HepG2 (cell line): ENCODE measurements at regions not wholly inside any gene's neighbourhood (a gene's known extent, or its start where the extent isn't known, plus 50 kb on each side); places are given as distances from the start of the nearest gene placed in this dataset.

Experiments
- ATAC-seq: fragments of 200-7000 bp; cut with Tn5 transposase; 3 replicates; pipeline ENCODE4 v1.9.1; 2020; ENCODE audit warnings: mild to moderate bottlenecking, moderate library complexity
- BruUV-seq: library from RNA; stranded (reverse); fragments of 400-500 nt; replicated peaks from 2 replicates; lab custom pipeline; 2021; lab: Mats Ljungman, UMichigan
- CTCF ChIA-PET: fragments of 300-600 bp; formaldehyde crosslinking; extraction: SDS; loops from one replicate; lab custom pipeline; 2021; ENCODE audit warnings: low total read pairs, inconsistent platforms, low intra/inter-chr PET ratio; lab: Yijun Ruan, JAX
- POLR2A ChIA-PET: fragments of 350-600 bp; sonication (Branson Sonifier 250); formaldehyde crosslinking; loops from one replicate; lab custom pipeline; 2020; ENCODE audit warnings: antibody characterized with exemption, inconsistent platforms; lab: Yijun Ruan, JAX
- DNase-seq: peaks from one replicate; pipeline ENCODE4 v3.0.0-alpha.2; 2015; ENCODE audit warnings: low spot score
- FAIRE-seq: peaks from 3 replicates; lab custom pipeline; 2011; peaks lifted over from hg19 to GRCh38; lab: Jason Lieb, UNC
- H2AFZ ChIP-seq: one replicate; pipeline ENCODE4 v1.6.1; 2011; ENCODE audit warnings: low read length, inconsistent platforms
- H3K27ac ChIP-seq: fragments of 300-600 bp; 3 replicates; pipeline ENCODE4 v1.8.0; 2011; ENCODE audit warnings: mixed run types, mild to moderate bottlenecking, mixed read lengths, low read length, inconsistent platforms; ENCODE audit not compliant: insufficient read depth; ENCODE audit errors: extremely low read length
- H3K27me3 ChIP-seq, 2 experiments: fragments of 200-600 bp in 1 of 2; 2 replicates in 1 of 2; 3 replicates in 1 of 2; pipeline versions ENCODE4 v1.6.0 to v1.8.0; 2011; ENCODE audit warnings: low read length in 2 of 2, mild to moderate bottlenecking in 2 of 2, moderate library complexity in 2 of 2, inconsistent platforms in 1 of 2; ENCODE audit not compliant: insufficient read depth in 2 of 2, control insufficient read depth in 1 of 2
- H3K36me3 ChIP-seq, 2 experiments: fragments of 200-600 bp in 1 of 2; replicated peaks in 1 of 2; 2 replicates in 1 of 2; 3 replicates in 1 of 2; pipeline versions ENCODE4 v1.5.1 to v1.8.0; 2011; ENCODE audit warnings: low read length in 2 of 2, inconsistent platforms in 1 of 2; ENCODE audit not compliant: insufficient read depth in 2 of 2, control insufficient read depth in 1 of 2
- H3K4me1 ChIP-seq: 2 replicates; pipeline ENCODE4 v1.5.1; 2012; ENCODE audit warnings: low read length, inconsistent platforms; ENCODE audit not compliant: insufficient read depth
- H3K4me2 ChIP-seq: 2 replicates; pipeline ENCODE4 v1.6.0; 2011; ENCODE audit warnings: low read depth, low read length, inconsistent platforms
- H3K4me3 ChIP-seq, 3 experiments: fragments of 200-600 bp in 1 of 3; sonication (generic), shearing (Covaris generic) in 1 of 3; replicated peaks in 1 of 3; 2 replicates each; pipeline ENCODE4 v1.5.1; 2011 to 2016; ENCODE audit warnings: low read length in 3 of 3, inconsistent platforms in 2 of 3, low read depth in 2 of 3, mild to moderate bottlenecking in 2 of 3, control low read depth in 1 of 3, mixed read lengths in 1 of 3; ENCODE audit not compliant: insufficient read depth in 1 of 3
- H3K79me2 ChIP-seq: one replicate; pipeline ENCODE4 v1.6.1; 2011; ENCODE audit warnings: low read length, inconsistent platforms; ENCODE audit not compliant: insufficient read depth
- H3K9ac ChIP-seq: 2 replicates; pipeline ENCODE4 v1.6.0; 2011; ENCODE audit warnings: mild to moderate bottlenecking, low read depth, low read length, inconsistent platforms; ENCODE audit not compliant: insufficient read depth
- H3K9me3 ChIP-seq: 2 replicates; pipeline ENCODE4 v1.5.1; 2012; ENCODE audit warnings: mild to moderate bottlenecking, low read length
- H4K20me1 ChIP-seq: 2 replicates; pipeline ENCODE4 v1.6.0; 2011; ENCODE audit warnings: inconsistent platforms, mild to moderate bottlenecking, low read length, moderate library complexity; ENCODE audit not compliant: insufficient read depth
- CBX1 ChIP-seq: IDR thresholded peaks from one replicate; pipeline ENCODE4 v1.6.1; 2016; ENCODE audit warnings: antibody characterized with exemption, low read depth
- HDAC2 ChIP-seq: sonication (generic); formaldehyde crosslinking; IDR thresholded peaks from 2 replicates; pipeline ENCODE4 v1.4.0; 2020; ENCODE audit warnings: missing genetic modification reagents
- LCORL ChIP-seq, 2 experiments: fragments of 450-650 bp in 1 of 2; sonication (generic) in 1 of 2; formaldehyde crosslinking in 1 of 2; IDR thresholded peaks; 2 replicates each; pipeline versions ENCODE4 v1.5.0 to v1.6.1; 2017 to 2020; ENCODE audit warnings: antibody characterized with exemption in 1 of 2, missing genetic modification reagents in 1 of 2
- PAXIP1 ChIP-seq: sonication (generic); formaldehyde crosslinking; conservative IDR thresholded peaks from 2 replicates; pipeline ENCODE4 v1.4.0; 2020; ENCODE audit warnings: mild to moderate bottlenecking, missing genetic modification reagents, moderate library complexity
- PBX3 ChIP-seq: sonication (generic); formaldehyde crosslinking; IDR thresholded peaks from 2 replicates; pipeline ENCODE4 v1.8.1; 2023; ENCODE audit warnings: missing genetic modification reagents, inconsistent platforms, borderline replicate concordance
- ZNF761 ChIP-seq: sonication (generic); formaldehyde crosslinking; conservative IDR thresholded peaks from 2 replicates; pipeline ENCODE4 v1.4.0; 2020; ENCODE audit warnings: mild to moderate bottlenecking, missing genetic modification reagents
- WGBS: methylation state at CpG from one replicate; pipeline ENCODE4 v1.1.6; 2017; ENCODE audit warnings: low lambda C conversion rate; 5-methylcytosine and 5-hydroxymethylcytosine counted together
- in situ Hi-C: cut with HindIII; loops from 2 replicates; pipeline ENCODE4 v1.10.0; 2017; ENCODE audit warnings: low pct_unique_long_range_greater_than_20kb; ENCODE audit not compliant: extremely low pct_ligation_motif_present
- intact Hi-C: fragments of 100-400 bp; cut with micrococcal nuclease; formaldehyde crosslinking; loops from one replicate; pipeline ENCODE4 v1.10.0; 2022; ENCODE audit not compliant: unreplicated experiment
- TF ChIP-seq, protein P1 (sequence below): sonication (generic); formaldehyde crosslinking; IDR thresholded peaks from 2 replicates; pipeline ENCODE4 v1.4.0; 2020; ENCODE audit warnings: missing genetic modification reagents

GRCh38 chr16:54462151-54462651, 175.6 kb upstream of the IRX3 start:
- WGBS, result 3% methylated on average over 2 of the region's 2 CpGs
- in situ Hi-C loops, result no loop called here

GRCh38 chr16:54460263-54460860, 173.8 kb upstream of the IRX3 start:
- FAIRE-seq, result no peak
- no peak for ATAC-seq
- no peaks in the 10 kb centered on the region for H3K36me3 ChIP-seq
- H3K79me2 ChIP-seq, result no peaks in the 10 kb centered on the region
- intact Hi-C loops, result no loop called here
- H3K27ac ChIP-seq, result no peak overlapping the region
- CTCF ChIA-PET, result no interaction called here
- WGBS, result 70% methylated on average over 11 of the region's 11 CpGs
- peaks cover 28% of the 10 kb centered on the region for H3K9me3 ChIP-seq
- no TSS peak for BruUV-seq
- in situ Hi-C loops, result no loop called here
- no peaks in the 10 kb centered on the region for H4K20me1 ChIP-seq
- H2AFZ ChIP-seq, result no peak overlapping the region
- no peaks in the 10 kb centered on the region for H3K4me1 ChIP-seq
- no peak overlapping the region for H3K4me2 ChIP-seq
- no peak overlapping the region for H3K9ac ChIP-seq
- DNase-seq, result no peak
- POLR2A ChIA-PET, result no interaction called here
- H3K4me3 ChIP-seq, result no peak overlapping the region
- peaks cover 0 to 8% of the 10 kb centered on the region in 2 experiments; a peak in 1 of 5 replicates for H3K27me3 ChIP-seq
- TF ChIP-seq CBX1 (no peak), LCORL (IDR thresholded peaks at IDR 0.05) (no peak), LCORL (CRISPR knock-in tag; IDR thresholded peaks at IDR 0.05) (no peak), HDAC2 (CRISPR knock-in tag) (no peak), PAXIP1 (CRISPR knock-in tag) (no peak), ZNF761 (CRISPR knock-in tag) (no peak)

More at GRCh38 chr16:54462151-54462651, 175.6 kb upstream of the IRX3 start:
- Histone ChIP-seq H2AFZ (no peak overlapping the region), H3K4me1 (no peaks in the 10 kb centered on the region), H3K79me2 (no peaks in the 10 kb centered on the region), H3K9me3 (peaks cover 29% of the 10 kb centered on the region), H3K27ac (no peak overlapping the region), H4K20me1 (no peaks in the 10 kb centered on the region)
- CTCF ChIA-PET, result no interaction called here
- DNase-seq (no peak), ATAC-seq (no peak)
- POLR2A ChIA-PET, result no interaction called here
- intact Hi-C loops, result no loop called here
- no peak for TF ChIP-seq PBX3 (CRISPR knock-in tag)
- TF ChIP-seq, protein P1, sequence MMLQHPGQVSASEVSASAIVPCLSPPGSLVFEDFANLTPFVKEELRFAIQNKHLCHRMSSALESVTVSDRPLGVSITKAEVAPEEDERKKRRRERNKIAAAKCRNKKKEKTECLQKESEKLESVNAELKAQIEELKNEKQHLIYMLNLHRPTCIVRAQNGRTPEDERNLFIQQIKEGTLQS, result no peak
- TF ChIP-seq, all 625 proteins: peak for 0
- no peaks in the 10 kb centered on the region for H3K27me3 ChIP-seq
- no peak overlapping the region for H3K4me3 ChIP-seq
- no peak overlapping the region for H3K9ac ChIP-seq
- no peaks in the 10 kb centered on the region for H3K36me3 ChIP-seq
- H3K4me2 ChIP-seq, result no peak overlapping the region
- BruUV-seq, result no TSS peak
- no peak for FAIRE-seq
